Middle frontal gyrus (tissue), 1 donor: ENCODE measurements at regions not wholly inside any gene's neighbourhood (a gene's known extent, or its start where the extent isn't known, plus 50 kb on each side); places are given as distances from the start of the nearest gene placed in this dataset.

ENCODE experiments used
- DNase-seq: peaks from one replicate; pipeline ENCODE4 v3.0.0-alpha.2; 2015; ENCODE audit warnings: low spot score; ENCODE audit errors: extremely low spot score

DNA sequence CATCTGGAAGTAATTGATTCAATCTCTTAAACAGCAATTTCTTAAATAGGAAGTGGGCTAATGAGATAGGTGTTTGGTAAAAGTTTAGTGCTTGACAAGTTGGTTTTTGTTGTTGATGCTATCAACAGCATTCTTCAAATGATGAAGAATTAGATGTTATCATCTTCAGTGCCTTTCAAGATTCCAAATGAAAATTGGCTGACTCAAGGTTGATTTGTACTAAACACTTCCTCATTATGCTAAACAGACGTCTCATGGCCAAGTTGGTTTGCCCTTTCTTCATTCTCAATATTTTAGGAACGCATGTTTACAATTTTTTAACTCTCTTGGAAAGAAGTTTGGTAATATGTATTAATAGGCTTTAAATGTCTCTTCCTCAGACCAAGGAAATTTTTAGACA lies 86.0 kb downstream of the MID1IP1 start:
- DNase-seq = no peak

DNA sequence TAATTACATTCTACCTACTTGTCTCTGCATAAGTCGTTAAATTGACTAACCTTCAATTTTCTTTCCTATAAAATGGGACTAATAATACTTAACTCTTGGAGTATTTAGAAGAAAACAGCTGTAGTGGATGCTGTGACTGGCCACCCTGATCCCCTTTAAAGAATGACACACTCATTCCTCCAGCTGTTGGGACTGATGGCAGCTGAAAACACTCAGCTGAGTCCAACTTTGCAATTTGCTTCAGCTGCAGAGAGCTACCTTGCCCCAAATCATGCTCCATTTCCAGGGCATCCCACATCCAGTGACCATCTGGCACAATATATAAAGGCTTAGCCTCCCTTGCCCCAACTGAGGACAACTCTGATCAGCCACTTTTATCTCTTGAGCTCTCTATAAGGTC lies 89.1 kb downstream of the MID1IP1 start:
- no peak for DNase-seq

DNA sequence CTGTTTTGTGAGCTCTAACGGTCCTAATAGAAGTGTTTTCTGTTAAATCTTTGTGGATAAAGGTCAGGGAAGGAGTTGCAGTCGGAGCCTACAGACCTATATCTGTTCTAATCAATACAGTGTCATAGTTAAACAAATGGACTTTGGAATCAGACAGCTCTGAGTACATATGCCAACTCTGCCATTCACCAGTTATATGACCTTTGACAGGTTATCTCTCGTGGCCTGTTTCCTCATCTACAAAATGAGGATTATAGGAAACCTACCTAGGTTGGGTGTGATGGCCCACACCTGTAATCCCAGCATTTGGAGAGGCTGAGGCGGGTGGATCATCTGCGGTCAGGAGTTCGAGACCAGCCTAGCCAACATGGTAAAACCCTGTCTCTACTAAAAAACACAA lies 89.7 kb downstream of the MID1IP1 start:
- DNase-seq = no peak

GRCh38 chrX:38891641-38892413 lies 90.6 kb downstream of the MID1IP1 start:
- no peak for DNase-seq

- no peak for DNase-seq
Observed at GRCh38 chrX:38893441-38893840, 92.2 kb downstream of the MID1IP1 start.

- no peak for DNase-seq
Observed at GRCh38 chrX:38895775-38896174, 94.5 kb downstream of the MID1IP1 start.

GRCh38 chrX:38896724-38897298 lies 95.6 kb downstream of the MID1IP1 start:
- DNase-seq = no peak

DNA sequence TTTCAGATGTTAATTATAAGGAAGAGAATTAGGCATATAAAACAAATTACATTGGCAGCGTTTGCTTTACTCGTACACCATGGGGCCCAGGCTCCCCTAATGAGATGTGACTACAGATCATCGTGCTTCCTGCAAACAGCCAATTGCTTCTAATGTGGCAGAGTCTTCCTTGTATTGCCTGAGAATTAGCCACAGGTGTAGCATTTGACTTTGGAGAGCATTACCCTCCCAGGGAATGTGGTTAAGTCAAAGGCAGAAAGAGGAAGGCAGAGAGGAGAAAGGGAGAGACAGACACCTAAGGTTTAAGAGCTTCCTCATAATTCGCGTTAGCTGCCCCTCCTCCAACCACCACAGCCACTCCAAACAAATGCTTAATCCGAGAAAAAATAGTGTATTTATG lies 97.0 kb downstream of the MID1IP1 start:
- DNase-seq = no peak

- no peak for DNase-seq
Observed at GRCh38 chrX:38899650-38900049, 98.4 kb downstream of the MID1IP1 start.

GRCh38 chrX:38900719-38901118 lies 99.5 kb downstream of the MID1IP1 start:
- no peak for DNase-seq

- DNase-seq = no peak
Observed at GRCh38 chrX:38902972-38903492, 101.8 kb downstream of the MID1IP1 start.

- no peak for DNase-seq
Observed at GRCh38 chrX:38916801-38917200, 115.5 kb downstream of the MID1IP1 start.

DNA sequence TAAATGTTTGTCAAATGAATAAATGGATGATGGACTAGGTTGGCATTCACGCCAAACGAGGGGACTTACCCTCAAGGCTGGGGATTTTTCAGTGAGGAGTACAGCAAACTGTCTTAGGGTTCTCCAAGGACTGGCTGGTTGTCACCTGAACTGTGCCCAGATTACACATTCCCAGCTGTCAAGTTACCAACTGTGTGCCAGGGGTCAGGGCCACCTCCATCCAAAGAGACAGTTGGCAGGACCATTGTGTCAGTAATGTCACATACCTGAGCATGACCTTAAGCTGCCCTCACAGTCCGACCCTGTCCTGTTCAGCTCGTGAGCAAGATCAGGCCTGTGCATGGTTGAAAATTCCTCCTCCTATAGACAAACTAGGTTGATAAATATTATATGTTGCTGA lies 116.7 kb downstream of the MID1IP1 start:
- no peak for DNase-seq

- no peak for DNase-seq
Observed at GRCh38 chrX:38919202-38919601, 117.9 kb downstream of the MID1IP1 start.

DNA sequence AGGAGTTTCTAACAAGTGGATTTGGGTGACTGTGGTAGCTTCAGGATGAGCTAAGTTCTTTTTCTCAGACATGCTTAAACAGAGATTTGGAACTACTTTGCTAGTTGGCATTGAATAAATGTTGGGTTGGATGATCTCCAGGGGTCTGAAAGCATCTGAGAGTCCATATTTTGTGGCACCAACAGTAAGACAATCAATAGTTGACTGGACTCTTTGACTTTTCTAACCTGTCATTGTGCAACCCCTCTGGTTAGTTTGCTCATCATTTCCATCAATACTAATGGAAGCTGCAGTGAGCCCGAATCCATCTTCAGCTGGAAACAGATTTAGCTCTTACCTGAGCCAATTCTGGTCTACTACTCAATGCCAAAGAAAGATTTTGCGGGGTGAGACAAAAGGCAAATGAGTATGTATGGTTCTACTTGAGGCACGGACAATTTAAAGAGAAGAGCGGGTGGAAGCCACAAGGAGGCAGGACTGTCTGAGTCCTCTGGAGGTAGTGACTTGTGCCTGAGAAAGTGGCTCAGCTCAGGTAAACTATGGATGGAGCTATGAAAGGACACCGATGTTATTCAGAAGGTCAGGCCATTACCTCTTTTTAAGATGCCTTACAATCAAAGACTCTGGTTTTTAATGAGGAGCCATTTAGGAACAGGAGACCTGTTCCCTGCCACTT lies 118.7 kb downstream of the MID1IP1 start:
- no peak for DNase-seq

- DNase-seq = no peak
Observed at GRCh38 chrX:38923451-38923969, 122.3 kb downstream of the MID1IP1 start.

- DNase-seq = no peak
Observed at GRCh38 chrX:38927592-38927991, 126.3 kb downstream of the MID1IP1 start.

DNA sequence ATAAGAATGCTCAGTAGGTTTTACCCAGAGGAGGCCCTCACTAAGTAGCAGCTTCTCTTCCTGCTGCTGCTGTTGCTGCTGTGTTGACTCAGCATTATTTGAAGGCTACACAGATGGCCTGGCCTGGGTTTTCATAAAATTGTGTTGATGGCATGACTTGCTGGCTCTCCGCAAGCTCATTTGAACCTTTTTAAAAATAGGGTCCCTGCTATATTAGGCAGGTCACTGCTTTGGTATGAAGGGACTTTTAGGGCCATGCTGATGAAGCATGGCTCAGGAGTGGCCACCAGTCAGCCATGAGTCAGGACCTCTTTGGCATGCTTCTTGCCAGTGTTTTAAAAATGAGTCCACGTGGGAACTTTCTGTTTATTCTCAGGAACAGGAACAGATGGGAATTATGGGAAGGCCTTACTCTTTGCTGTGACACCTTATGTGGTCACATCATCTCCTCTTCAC lies 128.7 kb downstream of the MID1IP1 start:
- no peak for DNase-seq

- DNase-seq = no peak
Observed at GRCh38 chrX:38930474-38930873, 129.2 kb downstream of the MID1IP1 start.

GRCh38 chrX:38935561-38935960 lies 134.3 kb downstream of the MID1IP1 start:
- no peak for DNase-seq

- no peak for DNase-seq
Observed at GRCh38 chrX:38937400-38937799, 136.1 kb downstream of the MID1IP1 start.

- DNase-seq = no peak
Observed at GRCh38 chrX:38937926-38938325, 136.7 kb downstream of the MID1IP1 start.
